ENCODE measurements at regions not wholly inside any gene's neighbourhood (a gene's known extent, or its start where the extent isn't known, plus 50 kb on each side); places are given as distances from the start of the nearest gene placed in this dataset.

GRCh38 chr5:99076723-99077640 lies 148.2 kb upstream of the CHD1 start:
- DNase-seq (no peak), ATAC-seq (no peak)
- intact Hi-C loops (cut with DNase I): no loop called here
- 84 to 92% (median 90%) methylated on average over 4 of the region's 4 CpGs for WGBS, 3 donors
- Histone ChIP-seq H3K4me1 (no peaks in the 10 kb centered on the region), H3K27me3 (ENCODE audit: insufficient read depth in 3 of 3, low read length in 2 of 3) (no peaks in the 10 kb centered on the region), H3K4me3 (no peak overlapping the region), H3K27ac (no peak overlapping the region), H3K9me3 (no peaks in the 10 kb centered on the region), H3K36me3 (ENCODE audit: insufficient read depth in 1 of 2, low read depth in 1 of 2) (no peaks in the 10 kb centered on the region)
- no peak for TF ChIP-seq CTCF (IDR thresholded peaks at IDR 0.05)

GRCh38 chr5:99072846-99073245 lies 144.0 kb upstream of the CHD1 start:
- Histone ChIP-seq H3K36me3 (ENCODE audit: insufficient read depth in 1 of 2, low read depth in 1 of 2) (no peaks in the 10 kb centered on the region), H3K9me3 (no peaks in the 10 kb centered on the region), H3K4me1 (no peaks in the 10 kb centered on the region), H3K27ac (no peak overlapping the region), H3K4me3 (no peak overlapping the region), H3K27me3 (ENCODE audit: insufficient read depth in 3 of 3, low read length in 2 of 3) (no peaks in the 10 kb centered on the region)
- no peak for ATAC-seq
- TF ChIP-seq CTCF (IDR thresholded peaks at IDR 0.05): no peak
- 81 to 90% (median 89%) methylated on average over 1 of the region's 1 CpG for WGBS, 3 donors
- DNase-seq: no peak
- intact Hi-C loops (cut with DNase I): no loop called here

- H3K27ac ChIP-seq: no peak overlapping the region
- intact Hi-C loops (cut with DNase I): no loop called here
- TF ChIP-seq CTCF (IDR thresholded peaks at IDR 0.05): no peak
- ATAC-seq: no peak
- H3K4me3 ChIP-seq: no peak overlapping the region
- no peaks in the 10 kb centered on the region for H3K4me1 ChIP-seq
- H3K36me3 ChIP-seq (ENCODE audit: insufficient read depth in 1 of 2, low read depth in 1 of 2): no peaks in the 10 kb centered on the region
- WGBS, 3 donors: 55 to 64% (median 58%) methylated on average over 2 of the region's 2 CpGs
- no peak for DNase-seq
- no peaks in the 10 kb centered on the region for H3K9me3 ChIP-seq
- no peaks in the 10 kb centered on the region for H3K27me3 ChIP-seq (ENCODE audit: insufficient read depth in 3 of 3, low read length in 2 of 3)
Measured at GRCh38 chr5:99070822-99071221, 142.0 kb upstream of the CHD1 start.

- WGBS, 3 donors: 85 to 90% (median 88%) methylated on average over 4 of the region's 4 CpGs
- no peak overlapping the region for H3K27ac ChIP-seq
- ATAC-seq (no peak), DNase-seq (no peak)
- no peaks in the 10 kb centered on the region for H3K9me3 ChIP-seq
- no peak overlapping the region for H3K4me3 ChIP-seq
- no peaks in the 10 kb centered on the region for H3K4me1 ChIP-seq
- H3K36me3 ChIP-seq (ENCODE audit: insufficient read depth in 1 of 2, low read depth in 1 of 2): no peaks in the 10 kb centered on the region
- intact Hi-C loops (cut with DNase I): no loop called here
- H3K27me3 ChIP-seq (ENCODE audit: insufficient read depth in 3 of 3, low read length in 2 of 3): no peaks in the 10 kb centered on the region
- TF ChIP-seq CTCF (IDR thresholded peaks at IDR 0.05): no peak
Measured at GRCh38 chr5:99070362-99070761, 141.6 kb upstream of the CHD1 start.
